ENCODE measurements at regions not wholly inside any gene's neighbourhood (a gene's known extent, or its start where the extent isn't known, plus 50 kb on each side); places are given as distances from the start of the nearest gene placed in this dataset.

DNA sequence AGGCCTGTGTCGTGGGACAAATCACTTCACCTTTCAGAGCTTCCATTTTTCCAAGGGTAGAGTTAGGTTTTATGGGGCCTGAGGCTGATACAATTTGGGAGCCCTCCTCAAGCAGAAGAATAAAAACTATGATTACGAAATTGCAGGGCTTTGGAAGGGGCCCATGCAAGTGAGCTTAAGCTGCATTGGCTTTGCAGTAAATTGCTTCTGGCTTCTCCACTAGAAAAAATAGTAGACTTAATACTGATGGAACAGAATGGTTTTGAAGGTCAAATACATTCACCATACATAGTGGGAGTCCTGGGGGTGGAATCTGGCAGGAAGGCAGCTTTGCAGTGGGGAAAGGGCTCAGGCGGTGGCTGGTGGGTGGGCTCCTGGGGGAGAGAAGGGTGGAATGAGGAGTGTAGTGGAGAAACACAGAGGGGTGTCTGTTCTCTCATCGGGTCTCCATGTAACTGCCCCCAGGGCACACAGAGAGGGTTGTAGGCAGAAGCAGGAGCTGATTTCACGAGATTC lies 55.9 kb upstream of the RNF24 start:
- Histone ChIP-seq H3K27ac (peak overlapping the region in 1 of 21 experiments; percentile 35), H3K4me3 (no peak overlapping the region)

DNA sequence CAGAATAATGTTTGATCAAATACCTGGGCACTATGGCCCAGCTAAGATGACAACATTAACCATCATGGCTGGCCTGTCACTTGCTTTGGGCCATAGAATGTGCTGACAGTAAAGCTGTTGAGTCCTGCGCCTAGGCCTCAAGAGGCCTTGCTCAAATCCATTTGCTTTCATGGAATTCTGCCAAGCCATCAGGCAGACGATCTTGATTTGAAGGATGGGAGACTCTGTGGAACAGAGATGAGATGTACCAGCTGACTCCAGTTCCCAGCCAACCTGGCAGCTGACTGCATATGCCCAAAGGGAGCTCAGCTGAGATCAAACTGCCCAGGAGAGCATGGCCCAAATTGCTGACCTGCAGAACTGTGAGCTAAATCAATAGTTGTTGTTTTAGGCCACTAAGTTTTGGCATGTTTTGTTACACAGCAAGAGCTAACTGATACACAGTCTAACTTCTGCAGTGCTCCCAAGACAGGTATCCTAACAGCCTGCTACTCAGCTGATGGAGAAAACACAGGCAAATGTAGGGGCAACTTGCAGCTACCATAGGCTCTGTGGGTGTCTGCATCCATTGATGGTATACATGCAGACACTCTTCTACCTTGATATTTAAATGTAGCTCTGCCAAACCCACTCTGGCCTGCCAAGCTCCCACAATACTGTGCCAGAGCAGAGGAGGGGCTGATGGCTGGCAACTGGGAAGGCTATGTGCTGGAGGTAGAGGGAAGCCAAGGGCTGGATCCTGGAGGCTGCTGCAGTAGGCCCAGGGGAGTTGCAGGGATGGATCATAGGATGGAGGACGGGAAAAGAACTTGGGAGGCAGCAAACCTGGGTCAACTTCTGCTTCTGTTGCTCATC lies 55.2 kb upstream of the RNF24 start:
- H3K27ac ChIP-seq = no peak overlapping the region
- no peak overlapping the region for H3K4me3 ChIP-seq

DNA sequence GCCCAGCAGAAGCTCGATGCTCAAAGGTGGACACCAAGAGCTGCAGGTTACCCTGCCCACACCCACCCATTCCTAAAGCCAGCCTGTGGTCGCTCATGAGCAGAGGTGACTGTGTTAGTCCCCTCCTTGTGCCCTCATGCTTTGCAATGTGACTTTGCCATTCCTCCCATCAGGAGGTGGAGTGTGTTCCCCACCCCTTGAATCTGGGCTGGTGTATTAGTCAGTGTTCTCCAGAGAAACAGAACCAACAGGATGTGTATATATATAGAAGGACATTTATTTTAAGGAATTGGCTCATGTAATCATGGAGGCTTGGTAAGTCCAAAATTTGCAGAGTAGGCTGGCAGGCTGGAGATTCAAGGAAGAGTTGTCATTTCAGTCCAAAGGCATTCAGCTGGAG lies 54.4 kb upstream of the RNF24 start:
- Histone ChIP-seq H3K4me3 (no peak overlapping the region), H3K27ac (peak overlapping the region in 1 of 21 experiments; percentile 18)

DNA sequence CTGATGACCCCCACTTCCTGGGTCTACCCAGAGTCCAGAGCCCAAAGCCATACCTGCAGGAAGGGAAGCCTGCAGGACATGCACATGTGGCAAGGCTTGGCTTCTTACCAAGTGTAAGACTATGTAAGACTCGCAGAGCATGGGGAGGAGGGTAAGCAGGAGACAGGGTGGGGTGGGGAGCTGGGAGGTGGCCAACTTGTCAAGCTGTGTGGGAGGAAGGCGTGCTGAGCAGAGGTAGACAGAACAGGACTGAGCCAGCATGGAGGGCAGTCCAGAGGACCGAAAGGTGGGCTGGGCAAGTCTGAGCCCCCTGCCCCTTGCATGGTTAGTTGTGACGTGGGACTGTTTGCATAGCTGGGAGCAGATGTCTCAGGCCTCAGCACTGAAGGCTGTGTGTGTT lies 53.4 kb upstream of the RNF24 start:
- H3K27ac ChIP-seq = no peak overlapping the region
- no peak overlapping the region for H3K4me3 ChIP-seq

DNA sequence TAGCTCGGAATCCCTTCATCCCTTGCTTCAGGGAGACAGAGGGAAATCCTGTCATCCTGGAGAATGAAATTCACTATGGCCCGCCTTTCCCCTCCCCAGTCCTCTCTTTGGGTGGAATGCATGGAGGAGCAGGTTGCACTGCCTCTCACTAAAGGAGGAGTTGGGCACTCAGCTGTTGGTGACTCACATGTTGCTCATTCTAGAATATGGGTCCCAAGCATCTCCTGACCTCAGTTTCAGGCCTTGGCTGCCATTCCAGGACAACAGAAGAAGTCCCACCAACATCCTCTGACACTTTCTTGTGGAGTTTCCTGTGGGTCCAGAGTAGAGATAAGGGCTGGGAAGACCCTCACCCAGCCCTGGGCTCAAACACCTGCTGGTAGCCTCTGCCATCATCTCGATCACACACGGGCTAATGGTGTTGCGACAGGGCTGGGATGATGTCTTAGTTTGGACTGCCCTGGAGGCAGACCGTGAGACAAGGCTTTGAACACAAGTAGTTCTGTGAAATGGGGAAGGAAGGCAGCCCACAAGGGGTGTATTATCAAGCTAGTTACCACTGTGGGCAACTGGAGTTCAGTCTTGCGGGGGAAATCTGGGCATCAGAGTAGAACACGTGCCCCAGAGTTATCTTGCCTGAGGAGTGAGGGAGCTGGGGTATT lies 52.4 kb upstream of the RNF24 start:
- Histone ChIP-seq H3K4me3 (no peak overlapping the region), H3K27ac (peak overlapping the region in 4 of 21 experiments; percentile 10 to 25 (median 12))

DNA sequence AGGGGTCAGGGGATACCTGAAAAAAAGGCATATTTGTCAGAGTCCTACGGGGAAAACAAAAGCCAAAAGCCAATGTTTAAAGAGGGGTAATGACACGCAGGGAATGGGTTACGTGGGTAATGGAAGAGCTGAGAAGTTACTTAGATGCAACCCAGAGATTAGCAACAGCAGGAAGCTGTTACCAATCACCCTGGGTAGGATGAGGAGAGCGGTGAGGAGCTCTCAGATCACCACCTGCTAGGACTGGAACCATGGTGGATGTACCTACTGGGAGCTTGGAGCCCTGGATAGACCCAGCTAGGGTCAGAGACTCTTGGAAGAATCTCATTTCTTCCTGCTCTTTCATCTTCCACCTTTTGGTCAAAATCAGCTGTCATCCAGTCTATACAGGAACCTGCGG lies 51.2 kb upstream of the RNF24 start:
- Histone ChIP-seq H3K4me3 (no peak overlapping the region), H3K27ac (no peak overlapping the region)

DNA sequence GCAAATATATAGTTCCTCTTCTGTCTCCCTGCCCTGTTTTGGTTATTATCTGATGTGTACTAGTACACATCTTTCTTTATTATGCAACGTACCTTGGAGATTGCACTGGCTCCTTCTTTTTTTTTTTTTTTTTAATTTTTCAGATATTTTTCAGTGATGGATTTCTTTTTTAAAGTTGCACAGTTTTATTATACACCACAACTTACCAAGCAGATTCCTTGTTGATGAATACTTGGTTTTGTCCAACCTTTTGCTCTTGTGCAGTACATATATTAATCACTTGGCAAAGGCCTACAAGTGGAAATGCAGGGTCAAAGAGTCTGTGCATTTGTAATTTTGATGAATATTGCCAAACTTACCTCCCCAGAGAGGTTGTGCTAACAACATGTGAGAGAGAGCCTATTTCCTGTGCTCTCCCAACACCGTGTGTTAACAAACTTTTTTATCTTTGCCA lies 50.1 kb upstream of the RNF24 start:
- H3K4me3 ChIP-seq = no peak overlapping the region
- H3K27ac ChIP-seq = peak overlapping the region in 12 of 21 experiments; percentile 14 to 75 (median 60)
